ENCODE measurements at regions not wholly inside any gene's neighbourhood (a gene's known extent, or its start where the extent isn't known, plus 50 kb on each side); places are given as distances from the start of the nearest gene placed in this dataset.

GRCh38 chr2:128495996-128496547 lies 177.4 kb upstream of the HS6ST1 start:
- DNase-seq = no peak

- DNase-seq = no peak
Observed at GRCh38 chr2:128496700-128497099, 178.0 kb upstream of the HS6ST1 start.

GRCh38 chr2:128497461-128497860 lies 178.8 kb upstream of the HS6ST1 start:
- no peak for DNase-seq

GRCh38 chr2:128498086-128498485 lies 179.4 kb upstream of the HS6ST1 start:
- DNase-seq = no peak

- no peak for DNase-seq
Observed at GRCh38 chr2:128498589-128498988, 179.9 kb upstream of the HS6ST1 start.

- DNase-seq = no peak
Observed at GRCh38 chr2:128499367-128500137, 180.9 kb upstream of the HS6ST1 start.

GRCh38 chr2:128500138-128500800 lies 181.6 kb upstream of the HS6ST1 start:
- DNase-seq = no peak

- no peak for DNase-seq
Observed at GRCh38 chr2:128501006-128501690, 182.5 kb upstream of the HS6ST1 start.

- no peak for DNase-seq
Observed at GRCh38 chr2:128501700-128502099, 183.0 kb upstream of the HS6ST1 start.

- DNase-seq = no peak
Observed at GRCh38 chr2:128502200-128502599, 183.5 kb upstream of the HS6ST1 start.

- no peak for DNase-seq
Observed at GRCh38 chr2:128502638-128503246, 184.1 kb upstream of the HS6ST1 start.

- no peak for DNase-seq
Observed at GRCh38 chr2:128503399-128504245, 185.0 kb upstream of the HS6ST1 start.

GRCh38 chr2:128504246-128505149 lies 185.8 kb upstream of the HS6ST1 start:
- DNase-seq = no peak

- DNase-seq = no peak
Observed at GRCh38 chr2:128505150-128505490, 186.5 kb upstream of the HS6ST1 start.

GRCh38 chr2:128505575-128506526 lies 187.2 kb upstream of the HS6ST1 start:
- no peak for DNase-seq

- DNase-seq = no peak
Observed at GRCh38 chr2:128506534-128506933, 187.9 kb upstream of the HS6ST1 start.

- DNase-seq = no peak
Observed at GRCh38 chr2:128510701-128511397, 192.2 kb upstream of the HS6ST1 start.

GRCh38 chr2:128511731-128512378 lies 193.2 kb upstream of the HS6ST1 start:
- no peak for DNase-seq

All from HCEC 1CT (cell line).